Sigmoid colon (tissue), 6 donors: ENCODE measurements at regions not wholly inside any gene's neighbourhood (a gene's known extent, or its start where the extent isn't known, plus 50 kb on each side); places are given as distances from the start of the nearest gene placed in this dataset.

Source experiments
- DNase-seq: peaks from one replicate; pipeline ENCODE4 v3.0.0-alpha.2; 2019
- H3K27ac ChIP-seq, 4 donors: fragments of 200-600 bp; sonication (generic); one replicate each; pipeline ENCODE4 v1.5.1; 2016 to 2019; ENCODE audit warnings: mild to moderate bottlenecking in 1 of 4
- H3K27me3 ChIP-seq, 3 donors: fragments of 200-600 bp; sonication (generic); one replicate each; pipeline ENCODE4 v1.5.1; 2019; ENCODE audit warnings: mild to moderate bottlenecking in 1 of 3
- H3K36me3 ChIP-seq, 4 donors: fragments of 200-600 bp; sonication (generic); one replicate each; pipeline ENCODE4 v1.5.1; 2016 to 2019
- H3K4me1 ChIP-seq, 4 donors: fragments of 200-600 bp; sonication (generic); one replicate each; pipeline ENCODE4 v1.5.1; 2017 to 2019
- H3K4me3 ChIP-seq, 4 donors: fragments of 200-600 bp; sonication (generic); one replicate each; pipeline ENCODE4 v1.5.1; 2017 to 2019; ENCODE audit warnings: mild to moderate bottlenecking in 2 of 4, moderate library complexity in 1 of 4
- H3K9me3 ChIP-seq, 4 donors: fragments of 200-600 bp in 3 of 4; sonication (generic) in 3 of 4; one replicate each; pipeline versions ENCODE4 v1.5.1 to v1.6.1; 2013 to 2019
- EP300 ChIP-seq, 4 donors: sonication (generic); formaldehyde crosslinking; IDR thresholded peaks; one replicate each; pipeline ENCODE4 v1.6.1; 2017; ENCODE audit warnings: antibody characterized with exemption in 4 of 4
- POLR2A ChIP-seq, 2 donors: fragments of 450-650 bp; IDR thresholded peaks; one replicate each; pipeline ENCODE4 v1.6.1; 2016; ENCODE audit warnings: antibody characterized with exemption in 2 of 2, mild to moderate bottlenecking in 2 of 2, moderate library complexity in 2 of 2
- POLR2AphosphoS5 ChIP-seq, 4 donors: sonication (generic); formaldehyde crosslinking; IDR thresholded peaks; one replicate each; pipeline ENCODE4 v1.6.1; 2017; ENCODE audit warnings: antibody characterized with exemption in 4 of 4
- WGBS, 2 donors: extraction: QIAGEN DNeasy Blood & Tissue Kit; methylation state at CpG; one replicate each; pipeline ENCODE4 v1.1.7; 2013; 5-methylcytosine and 5-hydroxymethylcytosine counted together
- intact Hi-C: fragments of 100-400 bp; cut with DNase I; formaldehyde crosslinking; loops from one replicate; pipeline ENCODE4 v1.15.1; 2023
- TF ChIP-seq, protein P1 (sequence below), 4 experiments: fragments of 450-650 bp in 3 of 4; fragments of 200-600 bp in 1 of 4; IDR thresholded peaks; one replicate each; pipeline ENCODE4 v1.5.1; 2016 to 2019; ENCODE audit warnings: antibody characterized with exemption in 4 of 4, mild to moderate bottlenecking in 3 of 4, moderate library complexity in 2 of 4
- donor health status: healthy with polysubstance abuse.
- donor health status: healthy.

DNA sequence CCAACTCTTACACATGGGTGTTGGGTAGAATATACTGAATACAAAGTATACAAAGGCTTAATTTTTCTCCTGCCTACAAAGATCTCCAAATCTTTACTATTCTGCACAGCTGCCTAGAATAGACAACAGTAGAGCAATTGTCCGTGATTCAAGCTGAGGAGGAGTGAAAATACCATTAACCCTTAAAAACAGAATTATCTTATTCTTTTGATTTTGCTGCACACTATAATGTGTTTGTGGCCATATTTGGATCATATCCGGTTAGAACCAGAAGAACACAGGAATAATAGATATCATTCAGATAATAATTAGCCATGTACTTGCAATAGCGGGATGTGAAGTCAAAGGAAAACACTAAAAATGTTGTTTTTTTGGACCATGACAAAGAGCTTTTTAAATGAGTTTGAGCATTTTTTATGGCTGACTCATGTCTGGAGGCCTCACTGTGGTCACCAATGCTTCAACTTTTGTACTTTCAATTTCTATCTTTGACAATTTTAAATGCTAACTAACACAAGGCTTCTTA, 197.6 kb upstream of the FOXD3 start:
- no peaks in the 10 kb centered on the region for H3K36me3 ChIP-seq
- WGBS, 2 donors: 63 to 78% methylated on average over 3 of the region's 3 CpGs
- no peak overlapping the region for H3K4me3 ChIP-seq
- H3K27ac ChIP-seq: no peak overlapping the region
- intact Hi-C loops: no loop called here
- H3K27me3 ChIP-seq: no peaks in the 10 kb centered on the region
- TF ChIP-seq, protein P1, sequence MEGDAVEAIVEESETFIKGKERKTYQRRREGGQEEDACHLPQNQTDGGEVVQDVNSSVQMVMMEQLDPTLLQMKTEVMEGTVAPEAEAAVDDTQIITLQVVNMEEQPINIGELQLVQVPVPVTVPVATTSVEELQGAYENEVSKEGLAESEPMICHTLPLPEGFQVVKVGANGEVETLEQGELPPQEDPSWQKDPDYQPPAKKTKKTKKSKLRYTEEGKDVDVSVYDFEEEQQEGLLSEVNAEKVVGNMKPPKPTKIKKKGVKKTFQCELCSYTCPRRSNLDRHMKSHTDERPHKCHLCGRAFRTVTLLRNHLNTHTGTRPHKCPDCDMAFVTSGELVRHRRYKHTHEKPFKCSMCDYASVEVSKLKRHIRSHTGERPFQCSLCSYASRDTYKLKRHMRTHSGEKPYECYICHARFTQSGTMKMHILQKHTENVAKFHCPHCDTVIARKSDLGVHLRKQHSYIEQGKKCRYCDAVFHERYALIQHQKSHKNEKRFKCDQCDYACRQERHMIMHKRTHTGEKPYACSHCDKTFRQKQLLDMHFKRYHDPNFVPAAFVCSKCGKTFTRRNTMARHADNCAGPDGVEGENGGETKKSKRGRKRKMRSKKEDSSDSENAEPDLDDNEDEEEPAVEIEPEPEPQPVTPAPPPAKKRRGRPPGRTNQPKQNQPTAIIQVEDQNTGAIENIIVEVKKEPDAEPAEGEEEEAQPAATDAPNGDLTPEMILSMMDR (IDR thresholded peaks at IDR 0.05): no peak
- TF ChIP-seq EP300 (IDR thresholded peaks at IDR 0.05): no peak
- TF ChIP-seq POLR2AphosphoS5 (IDR thresholded peaks at IDR 0.05): no peak
- TF ChIP-seq POLR2A (IDR thresholded peaks at IDR 0.05): no peak
- no peaks in the 10 kb centered on the region for H3K9me3 ChIP-seq
- no peak for DNase-seq
- H3K4me1 ChIP-seq: no peaks in the 10 kb centered on the region

DNA sequence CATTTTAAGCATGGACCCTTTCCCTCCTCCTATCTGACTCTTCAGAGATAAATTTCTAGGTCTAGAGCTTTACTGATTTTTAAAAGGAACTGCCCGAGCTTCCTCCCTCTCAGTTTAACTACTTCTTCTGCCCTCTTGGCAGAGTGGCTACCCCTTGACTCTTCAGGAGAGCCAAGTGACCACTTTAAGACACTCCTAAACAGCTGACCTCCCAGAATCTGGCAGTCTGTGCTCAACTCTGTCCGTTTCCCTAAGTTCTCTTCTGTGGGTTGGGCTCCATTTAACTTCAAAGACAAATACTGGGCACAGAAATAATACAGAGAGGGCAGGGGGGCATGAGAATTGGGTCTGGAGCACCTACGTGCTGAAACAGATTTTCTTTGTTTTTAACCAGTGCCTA, 196.3 kb upstream of the FOXD3 start:
- Histone ChIP-seq H3K4me3 (no peak overlapping the region), H3K27me3 (no peaks in the 10 kb centered on the region), H3K4me1 (no peaks in the 10 kb centered on the region), H3K9me3 (no peaks in the 10 kb centered on the region), H3K36me3 (no peaks in the 10 kb centered on the region), H3K27ac (no peak overlapping the region)
- no peak for TF ChIP-seq POLR2A (IDR thresholded peaks at IDR 0.05)
- 66 to 70% methylated on average over 3 of the region's 3 CpGs for WGBS, 2 donors
- intact Hi-C loops: no loop called here
- DNase-seq: no peak

DNA sequence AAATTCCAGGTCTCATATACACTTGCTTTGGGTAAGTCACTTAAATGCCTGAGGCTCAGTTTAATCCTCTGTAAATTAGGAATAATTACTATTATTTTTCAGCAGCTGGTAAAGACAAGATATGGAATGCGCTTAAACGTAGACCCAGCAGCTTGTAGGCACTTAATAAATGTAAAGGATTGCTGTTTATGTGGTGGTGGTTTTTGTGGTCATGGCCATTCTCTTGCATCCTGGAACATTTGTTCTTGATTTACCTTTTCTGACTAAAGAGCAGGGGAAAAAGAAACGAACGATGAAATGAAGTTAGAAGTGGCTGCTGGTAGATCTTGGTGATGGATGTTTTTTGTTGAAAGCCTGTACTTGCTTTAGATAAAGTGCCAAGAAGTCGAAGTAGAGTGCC, 195.0 kb upstream of the FOXD3 start:
- H3K36me3 ChIP-seq: no peaks in the 10 kb centered on the region
- no peaks in the 10 kb centered on the region for H3K9me3 ChIP-seq
- H3K27me3 ChIP-seq: no peaks in the 10 kb centered on the region
- no peaks in the 10 kb centered on the region for H3K4me1 ChIP-seq
- 66 to 80% methylated on average over 5 of the region's 5 CpGs for WGBS, 2 donors
- H3K4me3 ChIP-seq: no peak overlapping the region
- TF ChIP-seq POLR2AphosphoS5 (IDR thresholded peaks at IDR 0.05) (no peak), POLR2A (IDR thresholded peaks at IDR 0.05) (no peak), EP300 (IDR thresholded peaks at IDR 0.05) (no peak)
- TF ChIP-seq, protein P1 (IDR thresholded peaks at IDR 0.05): no peak
- H3K27ac ChIP-seq: no peak overlapping the region
- DNase-seq: no peak
- intact Hi-C loops: no loop called here

DNA sequence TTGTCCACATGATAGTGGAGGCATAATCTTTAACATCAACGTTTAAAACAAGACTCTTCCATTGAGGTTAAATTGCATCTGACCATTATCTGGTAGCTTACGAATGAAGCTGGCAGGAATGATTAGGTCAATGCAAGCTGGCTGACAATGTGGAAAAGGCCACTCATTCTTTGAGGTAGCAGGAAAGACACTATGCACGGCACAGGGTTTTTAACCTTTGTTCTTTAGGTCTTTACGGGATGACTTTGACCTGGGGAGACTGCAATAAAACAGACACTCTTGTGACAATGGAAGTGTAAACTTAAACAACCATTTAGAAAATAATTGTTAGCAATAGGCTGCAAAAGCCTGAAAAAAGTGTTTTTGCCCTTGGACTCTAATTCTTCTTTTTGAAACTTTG, 193.8 kb upstream of the FOXD3 start:
- Histone ChIP-seq H3K9me3 (no peaks in the 10 kb centered on the region), H3K4me3 (no peak overlapping the region), H3K36me3 (no peaks in the 10 kb centered on the region), H3K27ac (no peak overlapping the region), H3K4me1 (no peaks in the 10 kb centered on the region), H3K27me3 (no peaks in the 10 kb centered on the region)
- TF ChIP-seq, protein P1 (IDR thresholded peaks at IDR 0.05): no peak
- TF ChIP-seq POLR2AphosphoS5 (IDR thresholded peaks at IDR 0.05): no peak
- no peak for TF ChIP-seq EP300 (IDR thresholded peaks at IDR 0.05)
- TF ChIP-seq POLR2A (IDR thresholded peaks at IDR 0.05): no peak
- WGBS, 2 donors: 14 to 47% methylated on average over 4 of the region's 4 CpGs
- intact Hi-C loops: no loop called here
- DNase-seq: no peak

DNA sequence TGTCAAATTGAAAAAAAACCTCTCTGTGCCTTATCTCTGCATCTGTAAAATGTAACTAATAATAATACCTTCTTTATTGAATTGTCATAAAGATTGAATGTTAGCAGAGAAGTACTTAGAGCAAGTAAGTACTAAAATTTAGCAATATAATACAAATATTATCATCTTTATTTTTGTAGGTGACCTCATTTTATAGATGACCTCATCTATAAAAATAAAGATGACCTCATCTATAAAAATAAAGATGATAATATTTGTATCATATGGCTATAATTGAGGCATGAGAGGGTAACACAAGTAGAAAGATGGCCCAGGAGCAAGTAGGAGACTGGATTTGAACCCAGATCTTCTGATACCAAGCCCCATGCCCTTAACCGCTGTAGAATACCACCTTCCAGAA, 193.2 kb upstream of the FOXD3 start:
- no peaks in the 10 kb centered on the region for H3K9me3 ChIP-seq
- no peaks in the 10 kb centered on the region for H3K36me3 ChIP-seq
- no peak overlapping the region for H3K27ac ChIP-seq
- no peak for DNase-seq
- 97 to 98% methylated on average over 1 of the region's 1 CpG for WGBS, 2 donors
- H3K4me3 ChIP-seq: no peak overlapping the region
- no peaks in the 10 kb centered on the region for H3K4me1 ChIP-seq
- no peaks in the 10 kb centered on the region for H3K27me3 ChIP-seq
- intact Hi-C loops: no loop called here
- TF ChIP-seq EP300 (IDR thresholded peaks at IDR 0.05): no peak
- TF ChIP-seq POLR2A (IDR thresholded peaks at IDR 0.05): no peak
- no peak for TF ChIP-seq POLR2AphosphoS5 (IDR thresholded peaks at IDR 0.05)
- TF ChIP-seq, protein P1 (IDR thresholded peaks at IDR 0.05): no peak
